Neuronal stem cell (in vitro differentiated cells): ENCODE measurements at regions not wholly inside any gene's neighbourhood (a gene's known extent, or its start where the extent isn't known, plus 50 kb on each side); places are given as distances from the start of the nearest gene placed in this dataset.

Source experiments
- DNase-seq: peaks from one replicate; pipeline ENCODE4 v3.0.0-alpha.2; 2013; ENCODE audit warnings: low spot score
- H2AFZ ChIP-seq: one replicate; pipeline ENCODE4 v1.6.1; 2013; ENCODE audit warnings: mild to moderate bottlenecking, low read length, inconsistent platforms
- H2AK5ac ChIP-seq: 2 replicates; pipeline ENCODE4 v1.6.1; 2013; ENCODE audit warnings: low read depth, mild to moderate bottlenecking, inconsistent platforms, low read length, moderate library complexity, mixed read lengths
- H2BK120ac ChIP-seq: 2 replicates; pipeline ENCODE4 v1.6.1; 2013; ENCODE audit warnings: low read depth, mild to moderate bottlenecking, inconsistent platforms, low read length, moderate library complexity, mixed read lengths
- H2BK12ac ChIP-seq: one replicate; pipeline ENCODE4 v1.6.1; 2013; ENCODE audit warnings: low read length, inconsistent platforms
- H2BK15ac ChIP-seq: 2 replicates; pipeline ENCODE4 v1.6.1; 2013; ENCODE audit warnings: mild to moderate bottlenecking, low read length, inconsistent platforms, mixed read lengths
- H2BK5ac ChIP-seq: one replicate; pipeline ENCODE4 v1.6.1; 2013; ENCODE audit warnings: inconsistent platforms, mild to moderate bottlenecking, low read length, moderate library complexity
- H3K14ac ChIP-seq: one replicate; pipeline ENCODE4 v1.6.1; 2013; ENCODE audit warnings: low read length, inconsistent platforms
- H3K18ac ChIP-seq: 2 replicates; pipeline ENCODE4 v1.6.1; 2013; ENCODE audit warnings: low read length, inconsistent platforms
- H3K23ac ChIP-seq: 2 replicates; pipeline ENCODE4 v1.6.1; 2013; ENCODE audit warnings: low read depth, mild to moderate bottlenecking, mixed read lengths, low read length, inconsistent platforms; ENCODE audit not compliant: poor library complexity
- H3K27ac ChIP-seq: replicated peaks from 3 replicates; pipeline ENCODE4 v1.5.1; 2013; ENCODE audit warnings: low read length, inconsistent platforms
- H3K27me3 ChIP-seq, 3 experiments: 2 replicates each; pipeline ENCODE4 v1.6.1; 2013; ENCODE audit warnings: low read length in 3 of 3, mild to moderate bottlenecking in 2 of 3, inconsistent platforms in 1 of 3, low read depth in 1 of 3, mixed read lengths in 1 of 3, moderate library complexity in 1 of 3; ENCODE audit not compliant: control insufficient read depth in 3 of 3, insufficient read depth in 3 of 3
- H3K36me3 ChIP-seq, 2 donors: replicated peaks in 1 of 2; 2 replicates each; pipeline ENCODE4 v1.6.1; 2013; ENCODE audit warnings: low read length in 2 of 2; ENCODE audit not compliant: control insufficient read depth in 2 of 2, insufficient read depth in 2 of 2
- H3K4ac ChIP-seq: 2 replicates; pipeline ENCODE4 v1.6.1; 2013; ENCODE audit warnings: inconsistent platforms, mild to moderate bottlenecking, low read length, moderate library complexity
- H3K4me1 ChIP-seq, 2 donors: 1 replicate in 1 of 2; 2 replicates in 1 of 2; pipeline ENCODE4 v1.6.1; 2013; ENCODE audit warnings: low read length in 2 of 2, low read depth in 1 of 2; ENCODE audit not compliant: control insufficient read depth in 2 of 2, insufficient read depth in 1 of 2
- H3K4me2 ChIP-seq: one replicate; pipeline ENCODE4 v1.6.1; 2013; ENCODE audit warnings: mild to moderate bottlenecking, low read length, inconsistent platforms; ENCODE audit not compliant: insufficient read depth, poor library complexity, severe bottlenecking
- H3K4me3 ChIP-seq, 2 donors: 2 replicates each; pipeline ENCODE4 v1.5.1; 2013; ENCODE audit warnings: low read length in 2 of 2, mild to moderate bottlenecking in 2 of 2, inconsistent platforms in 1 of 2, moderate library complexity in 1 of 2
- H3K79me1 ChIP-seq: one replicate; pipeline ENCODE4 v1.6.1; 2013; ENCODE audit warnings: low read depth, mild to moderate bottlenecking, inconsistent platforms, low read length, moderate library complexity
- H3K9ac ChIP-seq: one replicate; pipeline ENCODE4 v1.6.1; 2013; ENCODE audit warnings: mild to moderate bottlenecking, low read depth, low read length, inconsistent platforms; ENCODE audit not compliant: poor library complexity
- H3K9me3 ChIP-seq, 2 donors: replicated peaks in 1 of 2; 2 replicates each; pipeline versions ENCODE3 to v1.6.1; 2013; ENCODE audit warnings: low read length in 2 of 2, mild to moderate bottlenecking in 2 of 2, inconsistent platforms in 1 of 2, low read depth in 1 of 2, mixed read lengths in 1 of 2, moderate library complexity in 1 of 2; ENCODE audit not compliant: control insufficient read depth in 2 of 2, insufficient read depth in 1 of 2
- H4K8ac ChIP-seq: one replicate; pipeline ENCODE4 v1.6.1; 2013; ENCODE audit warnings: low read depth, mild to moderate bottlenecking, inconsistent platforms, low read length, moderate library complexity
- H4K91ac ChIP-seq: one replicate; pipeline ENCODE4 v1.6.1; 2013; ENCODE audit warnings: low read length, low read depth, mild to moderate bottlenecking, inconsistent platforms; ENCODE audit not compliant: poor library complexity
- WGBS, 2 donors: extraction: QIAGEN DNeasy Blood & Tissue Kit; methylation state at CpG; one replicate each; pipeline ENCODE4 v1.1.7; 2013; ENCODE audit warnings: missing lambda C conversion rate in 2 of 2, mixed read lengths in 1 of 2; ENCODE audit not compliant: insufficient read length in 2 of 2, insufficient replicate concordance in 1 of 2; ENCODE audit errors: extremely low coverage in 2 of 2; 5-methylcytosine and 5-hydroxymethylcytosine counted together

- H3K4me1 ChIP-seq, result peaks cover 4 to 5% of the 10 kb centered on the region in 2 donors
- peaks cover 2 to 4% of the 10 kb centered on the region in 2 donors for H3K9me3 ChIP-seq
- H2BK120ac ChIP-seq, result no peak overlapping the region
- no peak overlapping the region for H2AK5ac ChIP-seq
- H3K4me2 ChIP-seq, result no peak overlapping the region
- no peak overlapping the region for H3K23ac ChIP-seq
- no peaks in the 10 kb centered on the region for H3K79me1 ChIP-seq
- H3K14ac ChIP-seq, result no peak overlapping the region
- no peak overlapping the region for H3K27ac ChIP-seq
- no peak overlapping the region for H3K18ac ChIP-seq
- no CpG with 5 or more reads among the region's 4 CpGs for WGBS, 2 donors
- H2BK12ac ChIP-seq, result no peak overlapping the region
- no peaks in the 10 kb centered on the region for H3K36me3 ChIP-seq
- H3K27me3 ChIP-seq, result no peaks in the 10 kb centered on the region
- H3K4me3 ChIP-seq, result no peak overlapping the region
- no peak for DNase-seq
- H2AFZ ChIP-seq, result no peak overlapping the region
- no peak overlapping the region for H3K9ac ChIP-seq
- H4K8ac ChIP-seq, result no peak overlapping the region
- H2BK5ac ChIP-seq, result no peak overlapping the region
- no peak overlapping the region for H3K4ac ChIP-seq
- H2BK15ac ChIP-seq, result no peak overlapping the region
- no peak overlapping the region for H4K91ac ChIP-seq
Measured at GRCh38 chr2:216757532-216757931, 62.2 kb upstream of the IGFBP5 start.

GRCh38 chr2:216756435-216756834, 61.1 kb upstream of the IGFBP5 start:
- Histone ChIP-seq H3K18ac (no peak overlapping the region), H3K79me1 (no peaks in the 10 kb centered on the region), H3K27ac (no peak overlapping the region)

DNA sequence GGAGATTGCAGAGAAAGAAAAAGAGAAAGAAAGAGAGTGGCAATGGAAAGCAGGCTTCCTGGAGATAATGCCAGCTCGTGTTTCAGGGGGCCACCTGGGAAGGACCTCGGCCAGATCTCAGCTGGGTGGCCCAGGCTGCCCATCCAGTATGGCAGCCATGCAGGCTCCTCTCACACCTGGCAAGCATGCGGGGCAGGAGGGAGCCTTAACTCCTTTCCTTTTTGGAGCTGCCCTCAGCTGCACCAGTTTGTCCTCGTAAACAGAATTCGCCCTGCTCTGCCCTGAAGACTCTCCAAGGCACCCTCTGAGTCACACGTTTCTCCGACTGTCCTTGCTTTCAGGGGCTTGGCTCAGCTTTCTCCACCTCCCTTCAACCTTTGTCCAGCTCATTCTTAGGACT, 59.5 kb upstream of the IGFBP5 start:
- WGBS, 2 donors, result no CpG with 5 or more reads among the region's 7 CpGs

More at GRCh38 chr2:216756435-216756834, 61.1 kb upstream of the IGFBP5 start:
- Histone ChIP-seq H2BK120ac (no peak overlapping the region), H2BK12ac (no peak overlapping the region), H3K4me1 (peaks cover 4 to 6% of the 10 kb centered on the region in 2 donors), H3K9me3 (peaks cover 0 to 4% of the 10 kb centered on the region in 2 donors), H3K9ac (no peak overlapping the region), H3K36me3 (no peaks in the 10 kb centered on the region), H2BK15ac (no peak overlapping the region), H4K8ac (no peak overlapping the region), H3K4me3 (no peak overlapping the region), H3K4me2 (no peak overlapping the region), H3K27me3 (no peaks in the 10 kb centered on the region), H3K4ac (peak overlapping the region; percentile 43), H2AK5ac (no peak overlapping the region), H3K23ac (no peak overlapping the region), H2BK5ac (no peak overlapping the region), H4K91ac (no peak overlapping the region), H3K14ac (no peak overlapping the region), H2AFZ (no peak overlapping the region)
- no peak for DNase-seq
- WGBS, 2 donors, result no CpG with 5 or more reads among the region's 2 CpGs

GRCh38 chr2:216754336-216754735, 59.0 kb upstream of the IGFBP5 start:
- Histone ChIP-seq H3K4me3 (no peak overlapping the region), H4K91ac (no peak overlapping the region), H3K9me3 (peaks cover 0 to 2% of the 10 kb centered on the region in 2 donors), H2AFZ (no peak overlapping the region), H3K27me3 (no peaks in the 10 kb centered on the region), H2BK15ac (no peak overlapping the region), H2BK12ac (no peak overlapping the region), H2BK5ac (no peak overlapping the region), H3K9ac (no peak overlapping the region), H3K27ac (no peak overlapping the region), H3K4me2 (no peak overlapping the region), H3K23ac (no peak overlapping the region), H3K4ac (no peak overlapping the region), H2BK120ac (no peak overlapping the region), H2AK5ac (no peak overlapping the region), H3K14ac (no peak overlapping the region), H3K18ac (no peak overlapping the region), H3K4me1 (peaks cover 4 to 6% of the 10 kb centered on the region in 2 donors), H3K36me3 (no peaks in the 10 kb centered on the region), H3K79me1 (no peaks in the 10 kb centered on the region), H4K8ac (no peak overlapping the region)
- DNase-seq, result no peak
- WGBS, 2 donors, result no CpG with 5 or more reads among the region's 3 CpGs

More for the DNA sequence above, 59.5 kb upstream of the IGFBP5 start:
- Histone ChIP-seq H3K4me3 (no peak overlapping the region), H4K91ac (no peak overlapping the region), H3K4ac (no peak overlapping the region), H3K4me1 (peaks cover 4 to 6% of the 10 kb centered on the region in 2 donors), H2BK120ac (no peak overlapping the region), H2BK5ac (no peak overlapping the region), H3K18ac (no peak overlapping the region), H3K36me3 (no peaks in the 10 kb centered on the region), H3K4me2 (no peak overlapping the region), H3K23ac (no peak overlapping the region), H3K27ac (no peak overlapping the region), H3K79me1 (no peaks in the 10 kb centered on the region), H3K27me3 (no peaks in the 10 kb centered on the region), H2AFZ (no peak overlapping the region), H2BK15ac (no peak overlapping the region), H3K9me3 (peaks cover 0 to 2% of the 10 kb centered on the region in 2 donors), H3K14ac (no peak overlapping the region), H2BK12ac (no peak overlapping the region), H3K9ac (no peak overlapping the region), H4K8ac (no peak overlapping the region), H2AK5ac (no peak overlapping the region)
- DNase-seq, result no peak
